GM12865 (cell line): ENCODE measurements at regions not wholly inside any gene's neighbourhood (a gene's known extent, or its start where the extent isn't known, plus 50 kb on each side); places are given as distances from the start of the nearest gene placed in this dataset.

Source experiments
- DNase-seq: peaks from one replicate; pipeline ENCODE4 v3.0.0; 2010; ENCODE audit warnings: low read depth
- H3K4me3 ChIP-seq: 2 replicates; pipeline ENCODE4 v1.5.1; 2011; ENCODE audit warnings: mild to moderate bottlenecking, low read depth, low read length, control low read depth
- TF ChIP-seq, protein P1 (sequence below): IDR thresholded peaks from 2 replicates; pipeline ENCODE4 v1.5.1; 2011; ENCODE audit warnings: low read length, control low read depth, low read depth, inconsistent platforms; ENCODE audit not compliant: insufficient read depth; ENCODE audit errors: missing control alignments

DNA sequence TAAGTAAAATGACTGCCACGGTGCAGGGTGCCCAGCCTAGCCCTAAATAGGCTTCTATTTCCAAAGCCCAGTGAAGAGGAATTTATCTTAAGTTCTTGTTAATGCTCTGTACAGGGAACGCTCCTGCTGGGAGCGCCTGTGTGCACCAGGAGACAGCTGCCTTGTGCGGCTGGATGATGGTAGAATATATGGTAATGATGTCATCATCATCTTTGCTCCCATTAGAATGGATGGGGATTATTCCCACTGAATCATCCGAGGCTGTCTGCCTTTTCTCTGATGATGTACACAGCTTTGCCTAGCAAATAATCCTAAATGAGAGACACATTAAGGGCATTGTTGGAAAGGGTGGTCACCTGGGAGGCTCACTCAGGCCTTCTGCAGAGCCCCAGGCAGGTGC is 928.1 kb downstream of the CCSER2 start:
- DNase-seq, result no peak
- TF ChIP-seq, protein P1, sequence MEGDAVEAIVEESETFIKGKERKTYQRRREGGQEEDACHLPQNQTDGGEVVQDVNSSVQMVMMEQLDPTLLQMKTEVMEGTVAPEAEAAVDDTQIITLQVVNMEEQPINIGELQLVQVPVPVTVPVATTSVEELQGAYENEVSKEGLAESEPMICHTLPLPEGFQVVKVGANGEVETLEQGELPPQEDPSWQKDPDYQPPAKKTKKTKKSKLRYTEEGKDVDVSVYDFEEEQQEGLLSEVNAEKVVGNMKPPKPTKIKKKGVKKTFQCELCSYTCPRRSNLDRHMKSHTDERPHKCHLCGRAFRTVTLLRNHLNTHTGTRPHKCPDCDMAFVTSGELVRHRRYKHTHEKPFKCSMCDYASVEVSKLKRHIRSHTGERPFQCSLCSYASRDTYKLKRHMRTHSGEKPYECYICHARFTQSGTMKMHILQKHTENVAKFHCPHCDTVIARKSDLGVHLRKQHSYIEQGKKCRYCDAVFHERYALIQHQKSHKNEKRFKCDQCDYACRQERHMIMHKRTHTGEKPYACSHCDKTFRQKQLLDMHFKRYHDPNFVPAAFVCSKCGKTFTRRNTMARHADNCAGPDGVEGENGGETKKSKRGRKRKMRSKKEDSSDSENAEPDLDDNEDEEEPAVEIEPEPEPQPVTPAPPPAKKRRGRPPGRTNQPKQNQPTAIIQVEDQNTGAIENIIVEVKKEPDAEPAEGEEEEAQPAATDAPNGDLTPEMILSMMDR, result no peak
- H3K4me3 ChIP-seq, result no peak overlapping the region

DNA sequence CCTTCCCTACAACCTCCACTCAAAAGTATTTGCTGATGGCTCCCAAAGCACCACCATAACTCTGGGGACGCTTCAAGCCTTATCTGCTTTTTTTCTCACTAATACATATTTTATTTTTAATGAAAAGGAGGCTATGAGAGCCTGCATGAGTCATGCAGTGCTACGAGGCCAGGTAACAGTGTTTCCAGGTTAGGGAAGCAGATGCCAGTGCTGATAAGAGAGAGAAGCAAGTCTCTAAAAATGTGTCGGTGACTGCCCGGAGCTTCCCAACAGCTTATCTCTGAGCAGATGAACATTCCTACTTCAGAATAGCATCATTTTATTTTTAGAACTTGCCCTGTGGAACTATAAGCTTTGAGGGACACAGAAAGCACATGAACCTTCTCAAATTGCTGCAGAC is 931.5 kb downstream of the CCSER2 start:
- TF ChIP-seq, protein P1, result no peak
- DNase-seq, result no peak
- H3K4me3 ChIP-seq, result no peak overlapping the region

DNA sequence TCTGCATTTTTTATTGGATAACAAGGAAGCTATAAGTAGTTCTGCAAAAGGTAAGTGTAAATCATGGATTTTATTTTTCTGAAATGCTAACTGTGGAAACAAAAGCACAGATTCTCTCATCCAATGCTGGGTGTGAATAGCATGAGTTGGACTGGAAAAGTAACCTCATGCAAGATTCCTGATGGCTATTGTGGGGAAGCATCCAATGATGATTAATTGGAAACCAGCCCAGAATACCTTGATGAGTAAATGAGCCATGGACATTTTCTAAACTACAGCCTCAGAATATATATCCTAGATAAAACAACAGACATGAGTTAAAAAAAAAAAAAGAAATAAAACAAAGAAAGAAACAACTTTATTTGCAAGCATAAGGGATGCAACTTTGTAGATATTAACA is 934.6 kb downstream of the CCSER2 start:
- TF ChIP-seq, protein P1, result no peak
- no peak overlapping the region for H3K4me3 ChIP-seq
- no peak for DNase-seq

DNA sequence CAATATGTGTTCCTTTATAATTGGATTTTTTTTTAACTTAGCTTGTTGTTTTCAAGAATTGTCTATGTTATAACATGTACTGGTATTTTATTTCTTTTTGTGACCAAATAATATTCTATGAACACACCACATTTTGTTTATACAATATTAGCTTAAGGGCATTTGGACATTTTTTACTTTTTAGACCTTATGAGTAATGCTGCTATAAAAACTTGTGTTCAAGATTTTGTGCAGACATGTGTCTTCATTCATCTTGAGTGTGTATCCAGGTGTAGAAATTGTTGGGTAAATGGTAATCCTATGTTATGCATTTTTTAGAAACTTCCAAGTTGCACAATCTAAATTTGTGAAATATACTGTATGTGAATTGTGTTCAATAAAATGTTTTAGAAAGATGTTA is 936.7 kb downstream of the CCSER2 start:
- DNase-seq, result no peak
- no peak overlapping the region for H3K4me3 ChIP-seq
- TF ChIP-seq, protein P1, result no peak

DNA sequence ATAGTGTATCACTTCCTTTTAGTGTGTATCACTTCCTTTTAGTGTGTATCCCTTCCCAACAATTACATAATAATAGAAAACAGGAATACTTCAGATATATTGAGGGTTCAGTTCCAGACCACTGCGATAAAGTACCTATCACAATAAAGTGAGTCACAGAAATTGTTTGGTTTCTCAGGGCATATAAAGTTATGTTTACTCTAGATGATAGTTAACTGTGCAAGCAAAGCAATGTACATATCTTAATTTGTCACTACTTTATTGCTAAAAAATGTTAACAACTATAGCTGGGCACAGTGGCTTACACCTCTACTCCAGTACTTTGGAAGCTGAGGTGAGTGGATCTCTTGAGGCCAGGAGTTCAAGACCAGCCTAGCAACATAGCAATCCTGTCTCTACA is 938.4 kb downstream of the CCSER2 start:
- DNase-seq, result no peak
- no peak overlapping the region for H3K4me3 ChIP-seq
- TF ChIP-seq, protein P1, result no peak

DNA sequence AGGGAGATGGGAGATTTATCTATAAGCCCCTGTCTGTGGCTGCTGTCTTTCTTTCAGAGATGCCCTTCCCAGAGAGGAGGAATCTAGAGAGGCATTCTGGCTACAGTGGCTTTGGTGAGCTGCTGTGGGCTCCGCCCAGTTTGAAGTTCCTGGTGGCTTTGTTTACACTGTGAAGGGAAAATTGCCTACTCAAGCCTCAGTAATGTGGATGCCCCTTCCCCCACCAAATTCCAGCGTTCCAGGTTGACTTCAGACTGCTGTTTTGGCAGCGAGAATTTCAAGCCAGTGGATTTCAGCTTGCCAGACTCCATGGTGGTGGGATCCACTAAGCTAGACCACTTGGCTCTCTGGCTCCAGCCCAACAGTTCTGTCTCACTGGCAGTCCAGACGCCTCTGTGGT is 951.6 kb downstream of the CCSER2 start:
- no peak overlapping the region for H3K4me3 ChIP-seq
- DNase-seq, result no peak
- TF ChIP-seq, protein P1, result no peak
